ENCODE measurements at regions not wholly inside any gene's neighbourhood (a gene's known extent, or its start where the extent isn't known, plus 50 kb on each side); places are given as distances from the start of the nearest gene placed in this dataset.
"Not testable (repeated sequence)": the region's sequence is repeated elsewhere in the genome, so short reads cannot be mapped to it uniquely, and the experiment has no call there.

DNA sequence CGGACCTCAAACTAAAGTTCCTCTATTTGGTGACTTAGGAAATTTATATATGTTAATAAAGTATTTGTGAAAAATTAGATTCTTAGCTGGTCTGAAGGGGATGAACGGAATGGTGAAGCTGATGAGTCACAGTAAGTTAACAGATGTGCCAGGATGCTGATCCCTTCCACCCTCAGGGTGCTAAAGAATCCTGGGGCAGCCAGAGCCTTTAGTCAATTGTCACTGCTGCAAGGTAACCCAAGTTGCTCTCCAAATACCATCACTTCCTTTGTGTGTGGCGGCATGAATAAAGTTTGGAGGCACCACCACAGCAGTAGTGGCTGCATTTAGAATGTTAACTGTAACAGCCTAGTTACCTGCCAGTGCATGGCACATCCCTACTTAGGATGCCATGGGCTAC, 222.6 kb upstream of the PPP1R3A start:
- H3K27ac ChIP-seq = no peak overlapping the region
- TF ChIP-seq, protein P1, sequence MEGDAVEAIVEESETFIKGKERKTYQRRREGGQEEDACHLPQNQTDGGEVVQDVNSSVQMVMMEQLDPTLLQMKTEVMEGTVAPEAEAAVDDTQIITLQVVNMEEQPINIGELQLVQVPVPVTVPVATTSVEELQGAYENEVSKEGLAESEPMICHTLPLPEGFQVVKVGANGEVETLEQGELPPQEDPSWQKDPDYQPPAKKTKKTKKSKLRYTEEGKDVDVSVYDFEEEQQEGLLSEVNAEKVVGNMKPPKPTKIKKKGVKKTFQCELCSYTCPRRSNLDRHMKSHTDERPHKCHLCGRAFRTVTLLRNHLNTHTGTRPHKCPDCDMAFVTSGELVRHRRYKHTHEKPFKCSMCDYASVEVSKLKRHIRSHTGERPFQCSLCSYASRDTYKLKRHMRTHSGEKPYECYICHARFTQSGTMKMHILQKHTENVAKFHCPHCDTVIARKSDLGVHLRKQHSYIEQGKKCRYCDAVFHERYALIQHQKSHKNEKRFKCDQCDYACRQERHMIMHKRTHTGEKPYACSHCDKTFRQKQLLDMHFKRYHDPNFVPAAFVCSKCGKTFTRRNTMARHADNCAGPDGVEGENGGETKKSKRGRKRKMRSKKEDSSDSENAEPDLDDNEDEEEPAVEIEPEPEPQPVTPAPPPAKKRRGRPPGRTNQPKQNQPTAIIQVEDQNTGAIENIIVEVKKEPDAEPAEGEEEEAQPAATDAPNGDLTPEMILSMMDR (conservative IDR thresholded peaks at IDR 0.05) = no peak

DNA sequence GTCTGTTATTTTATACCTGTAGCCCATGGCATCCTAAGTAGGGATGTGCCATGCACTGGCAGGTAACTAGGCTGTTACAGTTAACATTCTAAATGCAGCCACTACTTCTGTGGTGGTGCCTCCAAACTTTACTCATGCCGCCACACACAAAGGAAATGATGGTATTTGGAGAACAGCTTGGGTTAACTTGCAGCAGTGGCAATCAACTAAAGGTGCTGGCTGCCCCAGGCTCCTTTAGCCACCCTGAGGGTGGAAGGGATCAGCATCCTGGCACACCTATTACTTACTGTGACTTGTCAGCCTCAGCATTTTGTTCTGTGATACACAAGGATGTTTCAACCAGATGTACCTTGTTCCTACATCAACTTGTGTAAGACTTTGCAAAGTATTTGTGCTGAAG, 221.8 kb upstream of the PPP1R3A start:
- H3K27ac ChIP-seq = no peak overlapping the region
- TF ChIP-seq, protein P1 (conservative IDR thresholded peaks at IDR 0.05) = no peak

DNA sequence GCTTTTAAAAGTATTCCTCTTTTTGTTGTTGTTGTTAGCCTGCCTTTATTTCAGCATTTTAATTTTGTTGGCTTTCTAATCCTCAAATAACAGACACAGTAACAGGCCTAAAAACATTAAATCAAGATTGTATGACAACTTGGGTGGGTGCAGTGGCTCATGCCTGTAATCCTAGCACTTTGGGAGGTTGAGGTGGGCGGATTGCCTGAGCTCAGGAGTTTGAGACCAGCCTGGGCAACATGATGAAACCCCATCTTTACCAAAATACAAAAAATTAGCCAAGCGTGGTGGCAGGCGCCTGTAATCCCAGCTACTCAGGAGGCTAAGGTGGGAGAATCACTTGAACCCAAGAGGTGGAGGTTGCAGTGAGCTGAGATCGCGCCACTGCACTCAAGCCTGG, 220.9 kb upstream of the PPP1R3A start:
- H3K27ac ChIP-seq = not testable (repeated sequence)

DNA sequence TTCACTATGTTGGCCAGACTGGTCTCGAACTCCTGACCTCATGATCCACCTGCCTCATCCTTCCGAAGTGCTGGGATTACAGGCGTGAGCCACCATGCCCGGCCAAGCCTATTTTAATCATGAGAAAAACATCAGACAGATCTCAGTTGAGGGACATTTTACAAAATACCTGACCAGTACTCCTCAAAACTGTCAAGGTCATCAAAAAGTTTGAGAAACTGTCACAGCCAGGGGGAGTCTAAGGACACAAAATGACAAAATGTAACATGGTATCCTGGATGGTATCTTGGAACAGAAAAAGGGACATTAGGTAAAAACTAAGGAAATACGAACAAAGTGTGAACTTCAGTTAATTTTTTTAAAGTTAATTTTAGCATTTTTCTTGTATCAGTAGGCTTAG, 219.8 kb upstream of the PPP1R3A start:
- TF ChIP-seq, protein P1 (conservative IDR thresholded peaks at IDR 0.05) = 0 out of 2 replicates have a peak, but pooled peaks have one; percentile 6
- no peak overlapping the region for H3K27ac ChIP-seq

DNA sequence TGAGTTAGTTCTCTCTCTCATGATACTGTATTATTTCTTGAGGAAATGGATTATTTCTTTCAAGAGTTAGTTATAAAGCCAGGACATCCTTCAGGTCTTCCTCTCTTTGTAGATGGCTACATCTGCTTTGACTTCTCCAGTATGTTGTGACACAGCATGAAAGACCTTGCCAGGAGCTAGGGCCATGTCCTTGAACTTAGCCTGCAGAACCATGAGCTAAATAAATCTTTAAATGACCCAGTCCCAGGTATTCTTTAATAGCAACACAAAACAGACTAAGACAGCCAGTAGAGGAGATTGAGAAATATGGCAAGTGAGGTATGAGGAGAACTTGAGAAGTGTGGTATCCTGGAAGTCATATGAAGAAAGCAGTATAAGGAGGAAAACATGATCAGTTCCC, 214.9 kb upstream of the PPP1R3A start:
- no peak overlapping the region for H3K27ac ChIP-seq
- TF ChIP-seq, protein P1 (conservative IDR thresholded peaks at IDR 0.05) = no peak

DNA sequence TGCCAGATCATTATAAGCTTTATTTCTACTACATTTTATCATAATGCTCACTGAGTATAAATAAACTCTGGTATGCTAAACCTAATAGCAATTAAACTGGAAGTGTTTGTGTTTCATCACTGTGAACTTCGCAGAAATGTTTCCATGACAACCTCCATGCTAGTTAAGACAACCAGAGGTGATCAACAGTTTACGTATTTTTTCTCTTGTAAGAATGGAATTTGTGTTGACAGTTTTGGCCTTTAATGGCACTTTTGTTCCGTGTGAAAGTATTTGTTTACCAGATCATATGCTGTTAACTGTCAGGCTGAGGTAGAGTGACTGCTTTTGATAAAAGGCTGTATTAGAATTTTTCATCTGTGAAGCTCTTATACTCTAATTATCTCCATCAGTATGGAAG, 212.1 kb upstream of the PPP1R3A start:
- no peak overlapping the region for H3K27ac ChIP-seq
- TF ChIP-seq, protein P1 (conservative IDR thresholded peaks at IDR 0.05) = no peak

DNA sequence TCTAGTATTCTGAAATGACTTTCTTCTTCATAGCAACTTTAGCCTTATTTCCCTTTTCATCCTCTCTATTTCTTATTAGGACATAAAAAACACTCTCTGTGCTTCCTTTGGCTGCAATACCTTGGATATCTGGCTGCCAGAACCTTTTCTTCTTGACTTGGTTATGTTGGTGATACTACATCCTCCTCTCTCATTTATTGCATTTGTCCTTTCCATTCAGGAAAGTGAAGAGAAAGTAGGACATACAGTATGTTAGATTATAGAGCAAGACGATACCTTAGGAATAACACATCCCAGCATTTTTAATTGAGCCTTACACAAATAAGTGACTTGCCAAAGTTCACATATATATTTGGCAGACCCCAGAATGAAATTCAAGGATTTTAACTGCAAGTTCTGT, 210.1 kb upstream of the PPP1R3A start:
- TF ChIP-seq, protein P1 (conservative IDR thresholded peaks at IDR 0.05) = no peak
- H3K27ac ChIP-seq = no peak overlapping the region

DNA sequence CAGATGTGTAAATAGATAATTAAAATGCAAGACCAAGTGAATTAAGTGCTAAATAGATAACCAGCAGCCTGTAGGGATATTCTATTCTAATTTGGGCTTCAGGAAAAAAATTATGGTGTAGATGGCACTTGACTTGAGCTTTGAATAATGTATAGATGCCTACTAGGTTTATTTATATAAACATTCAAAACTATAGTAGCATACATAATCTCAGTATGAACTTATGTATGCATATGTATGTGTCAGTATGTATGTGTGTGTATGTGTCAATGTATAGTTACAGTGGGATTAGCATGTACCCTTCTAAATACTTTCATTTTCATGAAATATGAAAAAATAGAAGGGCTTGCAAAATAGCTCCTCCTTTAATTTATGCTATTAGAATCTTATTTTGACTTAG, 207.3 kb upstream of the PPP1R3A start:
- TF ChIP-seq, protein P1 (conservative IDR thresholded peaks at IDR 0.05) = no peak

More for the DNA sequence above, 207.3 kb upstream of the PPP1R3A start:
- H3K27ac ChIP-seq = no peak overlapping the region
